PC-3 (cell line): ENCODE measurements at regions not wholly inside any gene's neighbourhood (a gene's known extent, or its start where the extent isn't known, plus 50 kb on each side); places are given as distances from the start of the nearest gene placed in this dataset.

Experiments used
- EZH2 ChIP-seq: fragments of 300-600 bp; sonication (generic); IDR thresholded peaks from one replicate; pipeline ENCODE4 v1.6.1; 2017; ENCODE audit warnings: antibody characterized with exemption, mild to moderate bottlenecking, low read length; ENCODE audit not compliant: unreplicated experiment
- EZH2phosphoT487 ChIP-seq: fragments of 300-600 bp; sonication (generic); IDR thresholded peaks from 2 replicates; pipeline ENCODE4 v1.6.1; 2018; ENCODE audit warnings: mild to moderate bottlenecking, antibody characterized with exemption, low read length, borderline replicate concordance
- TF ChIP-seq, protein P1 (sequence below): fragments of 300-600 bp; sonication (generic); conservative IDR thresholded peaks from 2 replicates; pipeline ENCODE4 v1.5.1; 2017; ENCODE audit warnings: antibody characterized with exemption, low read depth, mild to moderate bottlenecking, low read length

DNA sequence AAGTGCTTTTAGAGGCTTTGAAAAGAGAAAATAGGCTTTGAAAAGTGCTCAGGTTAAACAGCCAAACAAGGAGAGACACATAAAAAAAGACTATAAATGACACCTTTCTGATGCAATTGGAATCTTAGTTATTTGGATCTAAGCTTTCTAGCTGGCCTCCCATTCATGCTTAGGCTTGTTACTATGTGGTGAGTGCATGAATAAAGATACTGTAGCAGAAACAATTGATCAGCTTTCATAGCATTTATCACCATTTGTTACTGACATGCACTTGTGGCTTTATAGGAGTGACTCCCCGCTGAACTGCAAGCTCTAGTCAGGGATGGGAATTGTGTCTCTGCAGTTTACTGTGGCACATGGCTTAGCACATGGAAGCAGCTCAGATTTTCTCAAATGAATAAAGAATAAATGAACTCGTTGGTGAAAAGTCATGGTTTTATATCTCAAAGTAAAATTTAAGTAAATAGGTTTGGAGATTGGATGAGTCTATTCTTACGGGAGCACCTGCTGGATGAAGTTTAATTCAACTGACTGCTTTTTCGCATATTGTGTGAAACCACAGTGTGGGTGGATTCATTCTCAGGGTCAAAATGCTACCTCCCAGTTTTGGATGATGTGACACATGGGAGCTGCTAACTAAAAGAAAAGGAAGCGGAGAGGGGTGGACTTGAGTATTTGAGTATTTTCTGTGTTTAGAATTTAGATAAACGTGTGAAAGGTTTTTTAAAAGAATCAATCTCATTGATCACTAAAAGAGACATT is 91.1 kb upstream of the NOL4 start:
- TF ChIP-seq, protein P1, sequence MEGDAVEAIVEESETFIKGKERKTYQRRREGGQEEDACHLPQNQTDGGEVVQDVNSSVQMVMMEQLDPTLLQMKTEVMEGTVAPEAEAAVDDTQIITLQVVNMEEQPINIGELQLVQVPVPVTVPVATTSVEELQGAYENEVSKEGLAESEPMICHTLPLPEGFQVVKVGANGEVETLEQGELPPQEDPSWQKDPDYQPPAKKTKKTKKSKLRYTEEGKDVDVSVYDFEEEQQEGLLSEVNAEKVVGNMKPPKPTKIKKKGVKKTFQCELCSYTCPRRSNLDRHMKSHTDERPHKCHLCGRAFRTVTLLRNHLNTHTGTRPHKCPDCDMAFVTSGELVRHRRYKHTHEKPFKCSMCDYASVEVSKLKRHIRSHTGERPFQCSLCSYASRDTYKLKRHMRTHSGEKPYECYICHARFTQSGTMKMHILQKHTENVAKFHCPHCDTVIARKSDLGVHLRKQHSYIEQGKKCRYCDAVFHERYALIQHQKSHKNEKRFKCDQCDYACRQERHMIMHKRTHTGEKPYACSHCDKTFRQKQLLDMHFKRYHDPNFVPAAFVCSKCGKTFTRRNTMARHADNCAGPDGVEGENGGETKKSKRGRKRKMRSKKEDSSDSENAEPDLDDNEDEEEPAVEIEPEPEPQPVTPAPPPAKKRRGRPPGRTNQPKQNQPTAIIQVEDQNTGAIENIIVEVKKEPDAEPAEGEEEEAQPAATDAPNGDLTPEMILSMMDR = no peak
- TF ChIP-seq EZH2phosphoT487 (no peak), EZH2 (no peak)
